KMS-11 (cell line): ENCODE measurements at regions not wholly inside any gene's neighbourhood (a gene's known extent, or its start where the extent isn't known, plus 50 kb on each side); places are given as distances from the start of the nearest gene placed in this dataset.

Experiments
- H2AFZ ChIP-seq: fragments of 200-600 bp; sonication (generic); 2 replicates; pipeline ENCODE4 v1.6.1; 2016; ENCODE audit warnings: antibody characterized with exemption, mixed run types, low read depth
- H3K27ac ChIP-seq: fragments of 200-600 bp; sonication (generic); 2 replicates; pipeline ENCODE4 v1.6.1; 2016; ENCODE audit warnings: mild to moderate bottlenecking, mixed run types
- H3K27me3 ChIP-seq: fragments of 200-600 bp; sonication (generic); 2 replicates; pipeline ENCODE4 v1.6.1; 2017; ENCODE audit warnings: mild to moderate bottlenecking, low read depth, mixed run types, moderate library complexity; ENCODE audit not compliant: insufficient read depth
- H3K36me3 ChIP-seq: fragments of 200-600 bp; sonication (generic); 2 replicates; pipeline ENCODE4 v1.6.1; 2017; ENCODE audit warnings: mild to moderate bottlenecking, mixed run types; ENCODE audit not compliant: insufficient read depth
- H3K4me1 ChIP-seq: fragments of 200-600 bp; sonication (generic); 2 replicates; pipeline ENCODE4 v1.6.1; 2016; ENCODE audit warnings: mild to moderate bottlenecking, low read depth, mixed run types; ENCODE audit not compliant: poor library complexity, severe bottlenecking
- H3K4me2 ChIP-seq: fragments of 200-600 bp; sonication (generic); 2 replicates; pipeline ENCODE4 v1.7.0; 2016; ENCODE audit warnings: mild to moderate bottlenecking, mixed run types
- H3K4me3 ChIP-seq: fragments of 200-600 bp; sonication (generic); IDR thresholded peaks from 2 replicates; pipeline ENCODE4 v1.6.1; 2017; ENCODE audit warnings: low read depth, low read length, mixed read lengths; ENCODE audit not compliant: insufficient read depth
- H3K79me2 ChIP-seq: fragments of 200-600 bp; sonication (generic); 2 replicates; pipeline ENCODE4 v1.6.1; 2016; ENCODE audit warnings: low read depth, mixed run types; ENCODE audit not compliant: insufficient read depth
- H3K9ac ChIP-seq: fragments of 200-600 bp; sonication (generic); 2 replicates; pipeline ENCODE4 v1.6.1; 2016; ENCODE audit warnings: mild to moderate bottlenecking, mixed run types
- H4K20me1 ChIP-seq: fragments of 200-600 bp; sonication (generic); 2 replicates; pipeline ENCODE4 v1.6.1; 2016; ENCODE audit warnings: mild to moderate bottlenecking, mixed run types; ENCODE audit not compliant: insufficient read depth
- CTCF ChIP-seq: fragments of 200-600 bp; sonication (generic); conservative IDR thresholded peaks from 2 replicates; pipeline ENCODE4 v1.6.1; 2017; ENCODE audit warnings: low read depth, mild to moderate bottlenecking, antibody characterized with exemption, low read length, moderate library complexity, mixed read lengths

GRCh38 chr12:90020436-90020835, 311.8 kb upstream of the ATP2B1 start:
- Histone ChIP-seq H3K4me2 (no peak overlapping the region), H3K79me2 (no peaks in the 10 kb centered on the region), H3K27ac (no peak overlapping the region), H3K4me1 (no peaks in the 10 kb centered on the region), H3K36me3 (no peaks in the 10 kb centered on the region), H2AFZ (no peak overlapping the region), H3K4me3 (no peak overlapping the region), H3K27me3 (no peaks in the 10 kb centered on the region), H3K9ac (no peak overlapping the region), H4K20me1 (no peaks in the 10 kb centered on the region)
- no peak for TF ChIP-seq CTCF

GRCh38 chr12:90020014-90020413, 311.4 kb upstream of the ATP2B1 start:
- no peak for TF ChIP-seq CTCF
- Histone ChIP-seq H3K4me1 (no peaks in the 10 kb centered on the region), H3K79me2 (no peaks in the 10 kb centered on the region), H4K20me1 (no peaks in the 10 kb centered on the region), H3K4me2 (no peak overlapping the region), H3K4me3 (no peak overlapping the region), H3K36me3 (no peaks in the 10 kb centered on the region), H3K27me3 (no peaks in the 10 kb centered on the region), H3K9ac (no peak overlapping the region), H3K27ac (no peak overlapping the region), H2AFZ (no peak overlapping the region)

- no peak for TF ChIP-seq CTCF
- Histone ChIP-seq H3K36me3 (no peaks in the 10 kb centered on the region), H3K27me3 (no peaks in the 10 kb centered on the region), H3K9ac (no peak overlapping the region), H3K79me2 (no peaks in the 10 kb centered on the region), H3K4me2 (no peak overlapping the region), H4K20me1 (no peaks in the 10 kb centered on the region), H3K27ac (no peak overlapping the region), H2AFZ (no peak overlapping the region), H3K4me3 (no peak overlapping the region), H3K4me1 (no peaks in the 10 kb centered on the region)
Observed at GRCh38 chr12:90017316-90017715, 308.7 kb upstream of the ATP2B1 start.

GRCh38 chr12:90015228-90015627, 306.6 kb upstream of the ATP2B1 start:
- Histone ChIP-seq H4K20me1 (no peaks in the 10 kb centered on the region), H3K27ac (no peak overlapping the region), H3K79me2 (no peaks in the 10 kb centered on the region), H2AFZ (no peak overlapping the region), H3K4me1 (no peaks in the 10 kb centered on the region), H3K4me2 (no peak overlapping the region), H3K9ac (no peak overlapping the region), H3K36me3 (no peaks in the 10 kb centered on the region), H3K4me3 (no peak overlapping the region), H3K27me3 (no peaks in the 10 kb centered on the region)
- no peak for TF ChIP-seq CTCF

- Histone ChIP-seq H3K4me3 (no peak overlapping the region), H3K9ac (no peak overlapping the region), H3K79me2 (no peaks in the 10 kb centered on the region), H3K36me3 (no peaks in the 10 kb centered on the region), H3K27me3 (no peaks in the 10 kb centered on the region), H3K4me1 (no peaks in the 10 kb centered on the region), H3K4me2 (no peak overlapping the region), H2AFZ (no peak overlapping the region), H4K20me1 (no peaks in the 10 kb centered on the region), H3K27ac (no peak overlapping the region)
- TF ChIP-seq CTCF = no peak
Observed at GRCh38 chr12:90013409-90013808, 304.8 kb upstream of the ATP2B1 start.
